Neural crest cell (in vitro differentiated cells): ENCODE measurements at regions not wholly inside any gene's neighbourhood (a gene's known extent, or its start where the extent isn't known, plus 50 kb on each side); places are given as distances from the start of the nearest gene placed in this dataset.

Experiments used
- DNase-seq: peaks from one replicate; pipeline ENCODE4 v3.0.0; 2021; ENCODE audit warnings: low read depth, mixed read lengths, low spot score
- H3K27ac Mint-ChIP-seq: one replicate; pipeline ENCODE4 v1.8.0; 2021; ENCODE audit warnings: mild to moderate bottlenecking, mixed read lengths; ENCODE audit not compliant: unreplicated experiment
- H3K27me3 Mint-ChIP-seq: 2 replicates; pipeline ENCODE4 v1.8.0; 2021; ENCODE audit warnings: low read depth, mild to moderate bottlenecking, mixed read lengths
- H3K36me3 Mint-ChIP-seq: 2 replicates; pipeline ENCODE4 v1.8.0; 2021; ENCODE audit warnings: low read depth, mild to moderate bottlenecking, mixed read lengths
- H3K4me1 Mint-ChIP-seq: 2 replicates; pipeline ENCODE4 v1.8.0; 2021; ENCODE audit warnings: mixed read lengths
- H3K4me3 Mint-ChIP-seq: one replicate; pipeline ENCODE4 v1.8.0; 2021; ENCODE audit warnings: mild to moderate bottlenecking, mixed read lengths
- H3K9me3 Mint-ChIP-seq: 2 replicates; pipeline ENCODE4 v1.8.0; 2021; ENCODE audit warnings: mixed read lengths
- TF ChIP-seq, protein P1 (sequence below): fragments of 200-600 bp; sonication (generic); conservative IDR thresholded peaks from 2 replicates; pipeline ENCODE4 v1.5.0; 2021; ENCODE audit warnings: antibody characterized with exemption, mild to moderate bottlenecking

DNA sequence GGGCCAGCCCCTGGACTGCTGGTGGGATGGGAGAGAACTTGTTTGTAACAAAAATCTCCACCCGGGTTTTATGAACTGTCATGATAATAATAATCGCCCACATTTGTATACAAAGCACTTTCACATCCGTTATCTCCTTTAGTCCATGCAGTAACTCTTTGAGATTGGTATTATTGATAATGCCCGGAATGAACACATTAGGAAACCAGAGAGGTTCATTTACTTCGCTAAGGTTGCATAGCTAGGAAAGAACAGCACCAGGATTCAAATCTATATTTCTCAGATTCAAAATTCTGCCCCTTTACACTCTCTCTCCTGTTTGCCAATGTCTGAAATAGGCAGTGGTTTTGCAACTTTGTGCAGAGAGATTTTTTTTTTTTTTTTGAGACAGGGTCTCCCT, 131.4 kb downstream of the FOXD2 start:
- Mint-ChIP-seq H3K27me3 (peaks cover 45% of the 10 kb centered on the region), H3K9me3 (no peaks in the 10 kb centered on the region), H3K27ac (peak overlapping the region; percentile 96), H3K4me3 (peak overlapping the region; percentile 56), H3K4me1 (peaks cover 70% of the 10 kb centered on the region), H3K36me3 (no peaks in the 10 kb centered on the region)
- no peak for DNase-seq
- TF ChIP-seq, protein P1, sequence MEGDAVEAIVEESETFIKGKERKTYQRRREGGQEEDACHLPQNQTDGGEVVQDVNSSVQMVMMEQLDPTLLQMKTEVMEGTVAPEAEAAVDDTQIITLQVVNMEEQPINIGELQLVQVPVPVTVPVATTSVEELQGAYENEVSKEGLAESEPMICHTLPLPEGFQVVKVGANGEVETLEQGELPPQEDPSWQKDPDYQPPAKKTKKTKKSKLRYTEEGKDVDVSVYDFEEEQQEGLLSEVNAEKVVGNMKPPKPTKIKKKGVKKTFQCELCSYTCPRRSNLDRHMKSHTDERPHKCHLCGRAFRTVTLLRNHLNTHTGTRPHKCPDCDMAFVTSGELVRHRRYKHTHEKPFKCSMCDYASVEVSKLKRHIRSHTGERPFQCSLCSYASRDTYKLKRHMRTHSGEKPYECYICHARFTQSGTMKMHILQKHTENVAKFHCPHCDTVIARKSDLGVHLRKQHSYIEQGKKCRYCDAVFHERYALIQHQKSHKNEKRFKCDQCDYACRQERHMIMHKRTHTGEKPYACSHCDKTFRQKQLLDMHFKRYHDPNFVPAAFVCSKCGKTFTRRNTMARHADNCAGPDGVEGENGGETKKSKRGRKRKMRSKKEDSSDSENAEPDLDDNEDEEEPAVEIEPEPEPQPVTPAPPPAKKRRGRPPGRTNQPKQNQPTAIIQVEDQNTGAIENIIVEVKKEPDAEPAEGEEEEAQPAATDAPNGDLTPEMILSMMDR = no peak

DNA sequence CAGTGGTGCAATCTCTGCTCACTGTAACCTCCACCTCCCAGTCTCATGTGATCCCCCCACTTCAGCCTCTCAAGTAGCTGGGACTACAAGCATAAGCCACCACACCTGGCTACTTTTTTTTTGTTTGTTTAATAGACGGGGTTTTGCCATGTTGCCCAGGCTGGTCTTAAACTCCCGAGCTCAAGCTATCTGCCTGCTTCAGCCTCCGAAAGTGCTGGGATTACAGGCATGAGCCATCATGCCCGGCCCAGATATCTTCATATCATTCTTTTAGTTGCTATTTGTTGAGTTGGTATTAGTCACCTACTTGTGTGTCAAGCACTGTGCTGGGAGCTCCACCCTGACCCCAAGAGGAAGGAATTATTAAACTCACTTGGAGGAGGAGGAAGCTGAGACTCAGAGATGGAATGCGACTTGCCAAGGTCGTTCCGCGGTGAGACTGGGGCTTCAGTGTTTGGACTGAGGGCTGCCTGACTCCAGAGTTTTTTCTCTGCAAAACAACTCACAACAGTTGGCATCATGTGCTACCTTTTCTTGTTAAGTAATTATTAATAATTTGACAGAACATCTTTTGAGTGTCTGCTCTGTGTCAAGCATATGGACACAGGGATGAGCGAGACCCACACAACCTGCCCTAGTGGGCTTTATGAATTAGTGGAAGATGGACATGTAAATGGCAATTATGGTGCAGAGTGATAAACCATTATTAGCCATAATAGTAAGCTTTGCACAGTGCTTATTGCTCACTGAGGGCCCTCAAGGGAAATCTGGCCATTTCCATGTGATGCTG, 132.0 kb downstream of the FOXD2 start:
- Mint-ChIP-seq H3K4me3 (peak overlapping the region; percentile 41), H3K36me3 (no peaks in the 10 kb centered on the region), H3K27ac (peak overlapping the region; percentile 96), H3K27me3 (peaks cover 45% of the 10 kb centered on the region), H3K9me3 (no peaks in the 10 kb centered on the region), H3K4me1 (peaks cover 66% of the 10 kb centered on the region)
- TF ChIP-seq, protein P1 = peak; percentile 68
- DNase-seq = no peak

DNA sequence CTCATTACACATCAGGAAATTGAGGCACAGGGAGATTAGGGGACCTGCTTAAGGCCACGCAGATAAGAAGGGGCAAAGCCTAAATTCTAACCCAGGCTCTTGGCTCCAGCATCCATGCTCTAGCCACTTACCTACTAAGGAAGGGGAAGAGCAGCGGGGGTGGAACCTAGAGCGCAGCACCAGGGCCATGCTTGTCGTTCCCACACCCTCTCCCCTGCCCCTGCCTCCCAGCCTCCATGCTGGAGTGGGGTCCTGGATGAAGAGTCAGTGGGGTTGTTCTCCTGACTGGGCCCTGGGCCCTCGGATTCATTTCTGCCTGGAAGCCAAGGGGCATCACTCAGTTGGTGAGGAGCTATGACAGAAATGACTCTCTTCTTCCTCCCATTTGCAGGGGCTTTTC, 133.3 kb downstream of the FOXD2 start:
- Mint-ChIP-seq H3K27me3 (peaks cover 57% of the 10 kb centered on the region), H3K9me3 (no peaks in the 10 kb centered on the region), H3K36me3 (no peaks in the 10 kb centered on the region), H3K27ac (no peak overlapping the region), H3K4me1 (peaks cover 71% of the 10 kb centered on the region), H3K4me3 (no peak overlapping the region)
- no peak for DNase-seq
- TF ChIP-seq, protein P1 = no peak

DNA sequence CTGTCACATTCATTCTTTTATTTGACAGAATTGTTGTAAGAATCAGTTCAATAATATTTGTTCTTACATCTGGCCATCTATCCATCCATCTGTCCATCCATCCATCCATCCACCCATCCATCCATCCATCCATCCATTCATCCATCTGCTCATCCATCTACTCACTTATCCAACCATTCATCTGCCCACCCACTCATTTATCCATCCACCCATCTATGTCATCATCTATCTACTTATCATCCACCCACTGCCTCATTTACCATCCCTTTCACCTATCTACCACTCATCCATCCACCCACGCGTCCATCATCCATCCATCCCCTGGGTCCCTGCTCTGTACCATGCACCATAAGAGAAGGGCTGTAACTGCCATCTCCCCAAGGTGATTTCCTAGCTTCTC, 134.1 kb downstream of the FOXD2 start:
- no peaks in the 10 kb centered on the region for H3K9me3 Mint-ChIP-seq
- TF ChIP-seq, protein P1 = no peak

DNA sequence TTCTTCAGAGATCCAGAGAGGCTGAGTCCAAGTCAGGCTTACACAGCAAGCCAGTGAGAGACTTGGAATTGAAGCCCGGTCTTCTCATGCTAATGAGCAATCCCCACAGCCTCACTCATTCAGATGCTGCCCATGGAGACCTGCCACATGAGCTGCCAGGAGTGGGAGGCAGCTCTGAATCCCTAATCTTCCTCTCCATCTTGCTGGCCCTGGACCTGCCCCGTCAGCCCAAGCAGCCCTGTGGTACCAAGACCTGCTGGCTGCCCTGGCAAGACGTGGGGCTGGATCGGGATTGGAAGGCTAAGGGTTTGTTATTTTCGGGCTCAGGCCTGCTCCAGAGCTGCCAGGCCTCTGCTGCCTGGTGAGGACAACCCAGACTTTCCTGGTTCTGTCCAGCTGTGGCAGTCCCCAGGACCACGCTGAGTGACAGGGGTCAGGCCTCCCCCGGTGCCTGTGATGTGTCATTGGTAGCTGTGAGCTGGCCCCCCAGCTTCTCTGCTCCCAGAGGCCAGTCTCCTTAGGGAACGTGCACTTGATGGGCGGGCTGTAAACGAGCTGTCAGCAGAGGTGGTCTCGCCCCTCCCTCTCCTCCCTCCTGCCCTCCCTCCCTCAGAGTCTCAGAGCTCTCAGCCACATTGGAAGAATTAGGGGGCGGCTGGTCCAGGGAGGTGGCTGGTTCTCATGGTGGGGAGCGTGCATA, 135.0 kb downstream of the FOXD2 start:
- peaks cover 69% of the 10 kb centered on the region for H3K27me3 Mint-ChIP-seq
- no peak for DNase-seq
- TF ChIP-seq, protein P1 = no peak
- peak overlapping the region; percentile 38 for H3K4me3 Mint-ChIP-seq
- H3K9me3 Mint-ChIP-seq = no peaks in the 10 kb centered on the region
- peak overlapping the region; percentile 88 for H3K27ac Mint-ChIP-seq
- H3K36me3 Mint-ChIP-seq = no peaks in the 10 kb centered on the region
- H3K4me1 Mint-ChIP-seq = peaks cover 88% of the 10 kb centered on the region

More for the DNA sequence above, 134.1 kb downstream of the FOXD2 start:
- peak overlapping the region; percentile 41 for H3K27ac Mint-ChIP-seq
- no peaks in the 10 kb centered on the region for H3K36me3 Mint-ChIP-seq
- H3K4me3 Mint-ChIP-seq = peak overlapping the region; percentile 38
- no peak for DNase-seq
- H3K27me3 Mint-ChIP-seq = peaks cover 64% of the 10 kb centered on the region
- peaks cover 79% of the 10 kb centered on the region for H3K4me1 Mint-ChIP-seq
